SIG-M5 treated with dmso at 0.1 percent for 504 hours (cell line): ENCODE measurements at regions not wholly inside any gene's neighbourhood (a gene's known extent, or its start where the extent isn't known, plus 50 kb on each side); places are given as distances from the start of the nearest gene placed in this dataset.
A peak's percentile ranks its signal among the peaks of the same experiment; 100 is the strongest.
"Not testable (repeated sequence)": the region's sequence is repeated elsewhere in the genome, so short reads cannot be mapped to it uniquely, and the experiment has no call there.

Source experiments
- DNase-seq: peaks from one replicate; lab custom pipeline; 2025; ENCODE audit not compliant: unreplicated experiment; lab: John Stamatoyannopoulos, UW

- no peak for DNase-seq
Measured at GRCh38 chr1:193416226-193417024, 230.0 kb upstream of the B3GALT2 start.

- no peak for DNase-seq
Measured at GRCh38 chr1:193415256-193415655, 228.8 kb upstream of the B3GALT2 start.

- DNase-seq: no peak
Measured at GRCh38 chr1:193413376-193413775, 227.0 kb upstream of the B3GALT2 start.

GRCh38 chr1:193412748-193413147, 226.3 kb upstream of the B3GALT2 start:
- no peak for DNase-seq

- no peak for DNase-seq
Measured at GRCh38 chr1:193411714-193412113, 225.3 kb upstream of the B3GALT2 start.

- DNase-seq: no peak
Measured at GRCh38 chr1:193411215-193411614, 224.8 kb upstream of the B3GALT2 start.

GRCh38 chr1:193408782-193409293, 222.4 kb upstream of the B3GALT2 start:
- DNase-seq: no peak

- DNase-seq: peak; percentile 61
Measured at GRCh38 chr1:193406901-193407300, 220.5 kb upstream of the B3GALT2 start.

- DNase-seq: no peak
Measured at GRCh38 chr1:193404236-193404635, 217.8 kb upstream of the B3GALT2 start.

- no peak for DNase-seq
Measured at GRCh38 chr1:193402977-193403376, 216.6 kb upstream of the B3GALT2 start.

- DNase-seq: no peak
Measured at GRCh38 chr1:193402037-193402436, 215.6 kb upstream of the B3GALT2 start.

GRCh38 chr1:193394336-193394735, 207.9 kb upstream of the B3GALT2 start:
- DNase-seq: no peak

- DNase-seq: no peak
Measured at GRCh38 chr1:193392686-193393085, 206.3 kb upstream of the B3GALT2 start.

GRCh38 chr1:193388683-193389082, 202.3 kb upstream of the B3GALT2 start:
- no peak for DNase-seq

GRCh38 chr1:193388165-193388564, 201.8 kb upstream of the B3GALT2 start:
- DNase-seq: no peak

- DNase-seq: no peak
Measured at GRCh38 chr1:193387406-193387805, 201.0 kb upstream of the B3GALT2 start.

GRCh38 chr1:193378451-193378850, 192.0 kb upstream of the B3GALT2 start:
- not testable (repeated sequence) for DNase-seq

GRCh38 chr1:193377472-193377871, 191.1 kb upstream of the B3GALT2 start:
- no peak for DNase-seq

GRCh38 chr1:193372553-193372952, 186.1 kb upstream of the B3GALT2 start:
- DNase-seq: no peak

- DNase-seq: peak; percentile 36
Measured at GRCh38 chr1:193368302-193368701, 181.9 kb upstream of the B3GALT2 start.

GRCh38 chr1:193367863-193368262, 181.4 kb upstream of the B3GALT2 start:
- no peak for DNase-seq

GRCh38 chr1:193366764-193367507, 180.5 kb upstream of the B3GALT2 start:
- no peak for DNase-seq
